ENCODE measurements at regions not wholly inside any gene's neighbourhood (a gene's known extent, or its start where the extent isn't known, plus 50 kb on each side); places are given as distances from the start of the nearest gene placed in this dataset.

DNA sequence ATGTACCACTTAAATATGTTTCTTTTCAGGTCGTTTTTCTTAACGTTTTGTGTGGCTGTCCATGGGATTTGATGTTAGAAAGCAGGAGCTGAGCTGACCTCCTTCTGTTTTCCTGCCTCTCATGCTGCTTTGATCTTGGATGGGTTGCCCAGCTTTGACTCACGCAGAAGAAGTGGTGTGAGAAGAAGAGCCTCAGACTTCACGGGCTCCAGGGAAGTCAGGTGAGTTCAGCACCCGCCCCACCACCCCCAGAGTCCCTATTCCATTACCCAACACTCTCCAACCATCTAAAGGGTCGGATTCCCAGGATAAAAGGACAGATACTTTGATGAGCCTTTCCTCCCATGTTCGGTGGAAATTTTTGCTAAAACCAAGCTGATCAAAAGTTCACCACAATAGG, 373.4 kb downstream of the IRX2 start:
- TF ChIP-seq, protein P1, sequence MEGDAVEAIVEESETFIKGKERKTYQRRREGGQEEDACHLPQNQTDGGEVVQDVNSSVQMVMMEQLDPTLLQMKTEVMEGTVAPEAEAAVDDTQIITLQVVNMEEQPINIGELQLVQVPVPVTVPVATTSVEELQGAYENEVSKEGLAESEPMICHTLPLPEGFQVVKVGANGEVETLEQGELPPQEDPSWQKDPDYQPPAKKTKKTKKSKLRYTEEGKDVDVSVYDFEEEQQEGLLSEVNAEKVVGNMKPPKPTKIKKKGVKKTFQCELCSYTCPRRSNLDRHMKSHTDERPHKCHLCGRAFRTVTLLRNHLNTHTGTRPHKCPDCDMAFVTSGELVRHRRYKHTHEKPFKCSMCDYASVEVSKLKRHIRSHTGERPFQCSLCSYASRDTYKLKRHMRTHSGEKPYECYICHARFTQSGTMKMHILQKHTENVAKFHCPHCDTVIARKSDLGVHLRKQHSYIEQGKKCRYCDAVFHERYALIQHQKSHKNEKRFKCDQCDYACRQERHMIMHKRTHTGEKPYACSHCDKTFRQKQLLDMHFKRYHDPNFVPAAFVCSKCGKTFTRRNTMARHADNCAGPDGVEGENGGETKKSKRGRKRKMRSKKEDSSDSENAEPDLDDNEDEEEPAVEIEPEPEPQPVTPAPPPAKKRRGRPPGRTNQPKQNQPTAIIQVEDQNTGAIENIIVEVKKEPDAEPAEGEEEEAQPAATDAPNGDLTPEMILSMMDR (conservative IDR thresholded peaks at IDR 0.05; ENCODE audit: low read length): no peak
- TF ChIP-seq EZH2phosphoT487 (IDR thresholded peaks at IDR 0.05; ENCODE audit: borderline replicate concordance): no peak

Data from Loucy (cell line).